ENCODE measurements at regions not wholly inside any gene's neighbourhood (a gene's known extent, or its start where the extent isn't known, plus 50 kb on each side); places are given as distances from the start of the nearest gene placed in this dataset.

DNA sequence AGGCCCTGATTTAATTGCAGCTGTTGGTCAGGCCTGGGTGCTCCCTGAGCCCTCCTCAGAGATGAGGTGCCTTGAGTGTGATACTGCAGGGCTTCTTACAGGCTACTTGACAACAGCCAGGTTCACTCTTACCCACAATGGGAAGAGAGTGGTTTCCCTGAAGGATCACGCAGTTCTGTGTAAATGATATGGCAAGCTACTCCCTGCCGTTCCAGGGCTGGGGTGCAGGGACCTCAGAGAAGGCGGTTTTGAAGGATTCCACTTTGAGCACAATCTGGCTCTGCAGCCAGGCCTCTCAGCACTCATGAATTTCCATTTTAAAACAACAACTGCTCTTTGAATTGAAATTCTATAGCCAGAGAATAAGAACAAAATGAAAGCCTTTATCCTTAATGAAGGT lies 92.9 kb downstream of the SLC17A6 start:
- H3K9me3 ChIP-seq (ENCODE audit: control insufficient read depth in 2 of 2, low read length in 2 of 2): no peaks in the 10 kb centered on the region
- no peak overlapping the region for H3K27ac ChIP-seq (ENCODE audit: low read depth in 2 of 2, low read length in 2 of 2)
- no peaks in the 10 kb centered on the region for H3K36me3 ChIP-seq (ENCODE audit: control insufficient read depth in 2 of 2, insufficient read depth in 2 of 2, low read length in 2 of 2)
- no peaks in the 10 kb centered on the region for H3K4me1 ChIP-seq (ENCODE audit: control insufficient read depth in 2 of 2, insufficient read depth in 2 of 2, low read length in 2 of 2)
- no peak overlapping the region for H3K4me3 ChIP-seq (ENCODE audit: low read length in 2 of 2)
- no peak overlapping the region for H3K9ac ChIP-seq (ENCODE audit: low read depth in 1 of 2, low read length in 2 of 2)
- H3K27me3 ChIP-seq (ENCODE audit: control insufficient read depth in 2 of 2, insufficient read depth in 2 of 2, low read length in 2 of 2): no peaks in the 10 kb centered on the region

DNA sequence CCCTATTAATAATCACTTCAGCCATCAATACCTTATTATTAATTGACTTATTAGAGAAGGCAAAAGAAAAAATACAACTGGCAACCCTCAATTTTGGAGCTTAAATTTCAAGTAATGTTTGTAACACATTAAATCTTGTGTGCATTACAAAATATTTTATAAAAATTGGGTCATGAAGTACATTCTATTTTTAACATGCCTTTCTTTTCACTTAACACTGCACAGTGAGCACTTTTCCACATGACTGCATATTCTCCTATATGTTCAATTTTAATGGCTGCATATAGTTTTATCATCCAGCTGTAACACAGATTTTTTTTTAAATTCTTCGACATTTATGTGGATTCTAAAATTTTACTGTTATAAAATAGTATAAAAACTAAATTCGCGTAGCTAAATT lies 92.5 kb downstream of the SLC17A6 start:
- Histone ChIP-seq H3K4me3 (ENCODE audit: low read length in 2 of 2) (no peak overlapping the region), H3K27ac (ENCODE audit: low read depth in 2 of 2, low read length in 2 of 2) (no peak overlapping the region), H3K9me3 (ENCODE audit: control insufficient read depth in 2 of 2, low read length in 2 of 2) (no peaks in the 10 kb centered on the region), H3K9ac (ENCODE audit: low read depth in 1 of 2, low read length in 2 of 2) (no peak overlapping the region), H3K4me1 (ENCODE audit: control insufficient read depth in 2 of 2, insufficient read depth in 2 of 2, low read length in 2 of 2) (no peaks in the 10 kb centered on the region), H3K36me3 (ENCODE audit: control insufficient read depth in 2 of 2, insufficient read depth in 2 of 2, low read length in 2 of 2) (no peaks in the 10 kb centered on the region), H3K27me3 (ENCODE audit: control insufficient read depth in 2 of 2, insufficient read depth in 2 of 2, low read length in 2 of 2) (no peaks in the 10 kb centered on the region)

DNA sequence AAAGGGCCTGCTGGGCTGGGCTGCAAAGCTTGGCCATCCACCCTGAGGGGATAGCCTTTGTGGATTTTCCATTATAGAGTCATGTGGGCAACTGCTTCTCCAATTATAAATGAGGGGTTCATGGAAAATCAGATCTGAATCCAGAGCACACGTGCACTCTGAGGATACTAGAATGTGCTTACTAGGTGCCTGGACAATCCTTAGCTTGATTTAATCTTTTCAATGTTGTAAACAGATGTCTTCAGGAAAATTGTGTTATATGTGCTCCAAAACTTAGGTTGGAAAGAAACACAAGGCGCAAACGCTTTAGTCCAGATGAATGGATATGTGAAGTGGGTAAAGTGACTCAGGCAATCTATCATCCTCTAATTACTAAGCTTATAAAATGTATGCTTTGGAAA lies 92.0 kb downstream of the SLC17A6 start:
- H3K27ac ChIP-seq (ENCODE audit: low read depth in 2 of 2, low read length in 2 of 2): no peak overlapping the region
- no peaks in the 10 kb centered on the region for H3K36me3 ChIP-seq (ENCODE audit: control insufficient read depth in 2 of 2, insufficient read depth in 2 of 2, low read length in 2 of 2)
- no peak overlapping the region for H3K9ac ChIP-seq (ENCODE audit: low read depth in 1 of 2, low read length in 2 of 2)
- H3K4me1 ChIP-seq (ENCODE audit: control insufficient read depth in 2 of 2, insufficient read depth in 2 of 2, low read length in 2 of 2): no peaks in the 10 kb centered on the region
- H3K9me3 ChIP-seq (ENCODE audit: control insufficient read depth in 2 of 2, low read length in 2 of 2): no peaks in the 10 kb centered on the region
- no peaks in the 10 kb centered on the region for H3K27me3 ChIP-seq (ENCODE audit: control insufficient read depth in 2 of 2, insufficient read depth in 2 of 2, low read length in 2 of 2)
- no peak overlapping the region for H3K4me3 ChIP-seq (ENCODE audit: low read length in 2 of 2)

Data from mucosa of rectum (tissue), 2 donors.